GM21786 (cell line): ENCODE measurements at regions not wholly inside any gene's neighbourhood (a gene's known extent, or its start where the extent isn't known, plus 50 kb on each side); places are given as distances from the start of the nearest gene placed in this dataset.
"Not testable (repeated sequence)": the region's sequence is repeated elsewhere in the genome, so short reads cannot be mapped to it uniquely, and the experiment has no call there.

Experiments used
- ATAC-seq: cut with Tn5 transposase; IDR thresholded peaks from one replicate; pipeline ENCODE4 v1.9.1; 2021; ENCODE audit not compliant: unreplicated experiment

GRCh38 chr2:142827170-142827569 is 50.3 kb upstream of the KYNU start:
- no peak for ATAC-seq

GRCh38 chr2:142825861-142826260 is 51.6 kb upstream of the KYNU start:
- no peak for ATAC-seq

- no peak for ATAC-seq
These were observed 52.7 kb upstream of the KYNU start for GRCh38 chr2:142824756-142825155.

GRCh38 chr2:142822190-142822589 is 55.3 kb upstream of the KYNU start:
- no peak for ATAC-seq

GRCh38 chr2:142819411-142819810 is 58.1 kb upstream of the KYNU start:
- no peak for ATAC-seq

- no peak for ATAC-seq
These were observed 62.1 kb upstream of the KYNU start for GRCh38 chr2:142815375-142815774.

GRCh38 chr2:142813830-142814829 is 63.3 kb upstream of the KYNU start:
- no peak for ATAC-seq

- not testable (repeated sequence) for ATAC-seq
These were observed 65.8 kb upstream of the KYNU start for GRCh38 chr2:142811644-142812043.

- no peak for ATAC-seq
These were observed 72.2 kb upstream of the KYNU start for GRCh38 chr2:142805244-142805643.

GRCh38 chr2:142803158-142803557 is 74.3 kb upstream of the KYNU start:
- no peak for ATAC-seq

- ATAC-seq: no peak
These were observed 80.9 kb upstream of the KYNU start for GRCh38 chr2:142796588-142796987.

GRCh38 chr2:142796161-142796560 is 81.3 kb upstream of the KYNU start:
- no peak for ATAC-seq

GRCh38 chr2:142794850-142795249 is 82.6 kb upstream of the KYNU start:
- no peak for ATAC-seq

GRCh38 chr2:142792328-142792727 is 85.1 kb upstream of the KYNU start:
- not testable (repeated sequence) for ATAC-seq

GRCh38 chr2:142791335-142791734 is 86.1 kb upstream of the KYNU start:
- ATAC-seq: no peak

- ATAC-seq: no peak
These were observed 90.4 kb upstream of the KYNU start for GRCh38 chr2:142786918-142787702.

- no peak for ATAC-seq
These were observed 94.5 kb upstream of the KYNU start for GRCh38 chr2:142782942-142783443.

- ATAC-seq: no peak
These were observed 96.3 kb upstream of the KYNU start for GRCh38 chr2:142781146-142781545.

GRCh38 chr2:142778289-142778688 is 99.2 kb upstream of the KYNU start:
- no peak for ATAC-seq

GRCh38 chr2:142777742-142778141 is 99.7 kb upstream of the KYNU start:
- ATAC-seq: no peak

GRCh38 chr2:142769761-142770160 is 107.7 kb upstream of the KYNU start:
- ATAC-seq: no peak

GRCh38 chr2:142767847-142768246 is 109.6 kb upstream of the KYNU start:
- no peak for ATAC-seq
